ENCODE measurements at regions not wholly inside any gene's neighbourhood (a gene's known extent, or its start where the extent isn't known, plus 50 kb on each side); places are given as distances from the start of the nearest gene placed in this dataset.

- TF ChIP-seq, protein P1, sequence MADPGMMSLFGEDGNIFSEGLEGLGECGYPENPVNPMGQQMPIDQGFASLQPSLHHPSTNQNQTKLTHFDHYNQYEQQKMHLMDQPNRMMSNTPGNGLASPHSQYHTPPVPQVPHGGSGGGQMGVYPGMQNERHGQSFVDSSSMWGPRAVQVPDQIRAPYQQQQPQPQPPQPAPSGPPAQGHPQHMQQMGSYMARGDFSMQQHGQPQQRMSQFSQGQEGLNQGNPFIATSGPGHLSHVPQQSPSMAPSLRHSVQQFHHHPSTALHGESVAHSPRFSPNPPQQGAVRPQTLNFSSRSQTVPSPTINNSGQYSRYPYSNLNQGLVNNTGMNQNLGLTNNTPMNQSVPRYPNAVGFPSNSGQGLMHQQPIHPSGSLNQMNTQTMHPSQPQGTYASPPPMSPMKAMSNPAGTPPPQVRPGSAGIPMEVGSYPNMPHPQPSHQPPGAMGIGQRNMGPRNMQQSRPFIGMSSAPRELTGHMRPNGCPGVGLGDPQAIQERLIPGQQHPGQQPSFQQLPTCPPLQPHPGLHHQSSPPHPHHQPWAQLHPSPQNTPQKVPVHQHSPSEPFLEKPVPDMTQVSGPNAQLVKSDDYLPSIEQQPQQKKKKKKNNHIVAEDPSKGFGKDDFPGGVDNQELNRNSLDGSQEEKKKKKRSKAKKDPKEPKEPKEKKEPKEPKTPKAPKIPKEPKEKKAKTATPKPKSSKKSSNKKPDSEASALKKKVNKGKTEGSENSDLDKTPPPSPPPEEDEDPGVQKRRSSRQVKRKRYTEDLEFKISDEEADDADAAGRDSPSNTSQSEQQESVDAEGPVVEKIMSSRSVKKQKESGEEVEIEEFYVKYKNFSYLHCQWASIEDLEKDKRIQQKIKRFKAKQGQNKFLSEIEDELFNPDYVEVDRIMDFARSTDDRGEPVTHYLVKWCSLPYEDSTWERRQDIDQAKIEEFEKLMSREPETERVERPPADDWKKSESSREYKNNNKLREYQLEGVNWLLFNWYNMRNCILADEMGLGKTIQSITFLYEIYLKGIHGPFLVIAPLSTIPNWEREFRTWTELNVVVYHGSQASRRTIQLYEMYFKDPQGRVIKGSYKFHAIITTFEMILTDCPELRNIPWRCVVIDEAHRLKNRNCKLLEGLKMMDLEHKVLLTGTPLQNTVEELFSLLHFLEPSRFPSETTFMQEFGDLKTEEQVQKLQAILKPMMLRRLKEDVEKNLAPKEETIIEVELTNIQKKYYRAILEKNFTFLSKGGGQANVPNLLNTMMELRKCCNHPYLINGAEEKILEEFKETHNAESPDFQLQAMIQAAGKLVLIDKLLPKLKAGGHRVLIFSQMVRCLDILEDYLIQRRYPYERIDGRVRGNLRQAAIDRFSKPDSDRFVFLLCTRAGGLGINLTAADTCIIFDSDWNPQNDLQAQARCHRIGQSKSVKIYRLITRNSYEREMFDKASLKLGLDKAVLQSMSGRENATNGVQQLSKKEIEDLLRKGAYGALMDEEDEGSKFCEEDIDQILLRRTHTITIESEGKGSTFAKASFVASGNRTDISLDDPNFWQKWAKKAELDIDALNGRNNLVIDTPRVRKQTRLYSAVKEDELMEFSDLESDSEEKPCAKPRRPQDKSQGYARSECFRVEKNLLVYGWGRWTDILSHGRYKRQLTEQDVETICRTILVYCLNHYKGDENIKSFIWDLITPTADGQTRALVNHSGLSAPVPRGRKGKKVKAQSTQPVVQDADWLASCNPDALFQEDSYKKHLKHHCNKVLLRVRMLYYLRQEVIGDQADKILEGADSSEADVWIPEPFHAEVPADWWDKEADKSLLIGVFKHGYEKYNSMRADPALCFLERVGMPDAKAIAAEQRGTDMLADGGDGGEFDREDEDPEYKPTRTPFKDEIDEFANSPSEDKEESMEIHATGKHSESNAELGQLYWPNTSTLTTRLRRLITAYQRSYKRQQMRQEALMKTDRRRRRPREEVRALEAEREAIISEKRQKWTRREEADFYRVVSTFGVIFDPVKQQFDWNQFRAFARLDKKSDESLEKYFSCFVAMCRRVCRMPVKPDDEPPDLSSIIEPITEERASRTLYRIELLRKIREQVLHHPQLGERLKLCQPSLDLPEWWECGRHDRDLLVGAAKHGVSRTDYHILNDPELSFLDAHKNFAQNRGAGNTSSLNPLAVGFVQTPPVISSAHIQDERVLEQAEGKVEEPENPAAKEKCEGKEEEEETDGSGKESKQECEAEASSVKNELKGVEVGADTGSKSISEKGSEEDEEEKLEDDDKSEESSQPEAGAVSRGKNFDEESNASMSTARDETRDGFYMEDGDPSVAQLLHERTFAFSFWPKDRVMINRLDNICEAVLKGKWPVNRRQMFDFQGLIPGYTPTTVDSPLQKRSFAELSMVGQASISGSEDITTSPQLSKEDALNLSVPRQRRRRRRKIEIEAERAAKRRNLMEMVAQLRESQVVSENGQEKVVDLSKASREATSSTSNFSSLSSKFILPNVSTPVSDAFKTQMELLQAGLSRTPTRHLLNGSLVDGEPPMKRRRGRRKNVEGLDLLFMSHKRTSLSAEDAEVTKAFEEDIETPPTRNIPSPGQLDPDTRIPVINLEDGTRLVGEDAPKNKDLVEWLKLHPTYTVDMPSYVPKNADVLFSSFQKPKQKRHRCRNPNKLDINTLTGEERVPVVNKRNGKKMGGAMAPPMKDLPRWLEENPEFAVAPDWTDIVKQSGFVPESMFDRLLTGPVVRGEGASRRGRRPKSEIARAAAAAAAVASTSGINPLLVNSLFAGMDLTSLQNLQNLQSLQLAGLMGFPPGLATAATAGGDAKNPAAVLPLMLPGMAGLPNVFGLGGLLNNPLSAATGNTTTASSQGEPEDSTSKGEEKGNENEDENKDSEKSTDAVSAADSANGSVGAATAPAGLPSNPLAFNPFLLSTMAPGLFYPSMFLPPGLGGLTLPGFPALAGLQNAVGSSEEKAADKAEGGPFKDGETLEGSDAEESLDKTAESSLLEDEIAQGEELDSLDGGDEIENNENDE (IDR thresholded peaks at IDR 0.05; ENCODE audit: insufficient replicate concordance, low read length), result no peak
- TF ChIP-seq TEAD4 (IDR thresholded peaks at IDR 0.05; ENCODE audit: low read depth, low read length) (no peak), JUN (IDR thresholded peaks at IDR 0.05; ENCODE audit: low read depth, low read length) (no peak)
Observed at GRCh38 chr20:40634891-40635290, 54.1 kb downstream of the MAFB start (continued).
